GM10248 (cell line): ENCODE measurements at regions not wholly inside any gene's neighbourhood (a gene's known extent, or its start where the extent isn't known, plus 50 kb on each side); places are given as distances from the start of the nearest gene placed in this dataset.

Experiments
- CTCF ChIA-PET: fragments of 300-600 bp; sonication (Branson Sonifier 250); formaldehyde crosslinking; extraction: SDS; loops from one replicate; lab custom pipeline; 2021; ENCODE audit warnings: antibody characterized with exemption; lab: Yijun Ruan, JAX
- POLR2A ChIA-PET: fragments of 350-650 bp; sonication (Branson Sonifier 250); formaldehyde crosslinking; extraction: SDS; loops from one replicate; lab custom pipeline; 2020; ENCODE audit warnings: antibody characterized with exemption; lab: Yijun Ruan, JAX
- DNase-seq: peaks from one replicate; pipeline ENCODE4 v3.0.0; 2012; ENCODE audit errors: extremely low spot score
- TF ChIP-seq, protein P1 (sequence below): IDR thresholded peaks from 2 replicates; pipeline ENCODE4 v1.5.1; 2012; ENCODE audit warnings: mild to moderate bottlenecking, low read depth; ENCODE audit errors: extremely low read depth, missing control alignments, control extremely low read depth

DNA sequence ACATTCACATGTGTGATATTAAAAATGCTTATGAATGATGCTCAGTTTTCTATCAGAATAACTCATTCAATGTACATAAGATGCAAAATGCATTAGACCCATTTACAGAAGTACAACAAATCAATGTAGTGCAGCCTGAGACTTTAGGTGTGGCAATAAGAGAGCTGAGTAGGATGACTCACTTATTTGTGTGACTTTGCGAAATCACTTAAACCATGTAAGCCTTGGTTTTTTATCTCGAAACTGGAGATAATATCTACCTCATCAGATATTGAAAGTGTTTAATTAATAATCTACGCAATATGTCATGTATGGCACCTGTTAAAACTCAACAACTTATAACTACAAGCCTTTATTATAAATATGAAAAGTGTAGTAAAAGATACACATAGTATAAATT lies 105.7 kb upstream of the LUZP2 start:
- TF ChIP-seq, protein P1, sequence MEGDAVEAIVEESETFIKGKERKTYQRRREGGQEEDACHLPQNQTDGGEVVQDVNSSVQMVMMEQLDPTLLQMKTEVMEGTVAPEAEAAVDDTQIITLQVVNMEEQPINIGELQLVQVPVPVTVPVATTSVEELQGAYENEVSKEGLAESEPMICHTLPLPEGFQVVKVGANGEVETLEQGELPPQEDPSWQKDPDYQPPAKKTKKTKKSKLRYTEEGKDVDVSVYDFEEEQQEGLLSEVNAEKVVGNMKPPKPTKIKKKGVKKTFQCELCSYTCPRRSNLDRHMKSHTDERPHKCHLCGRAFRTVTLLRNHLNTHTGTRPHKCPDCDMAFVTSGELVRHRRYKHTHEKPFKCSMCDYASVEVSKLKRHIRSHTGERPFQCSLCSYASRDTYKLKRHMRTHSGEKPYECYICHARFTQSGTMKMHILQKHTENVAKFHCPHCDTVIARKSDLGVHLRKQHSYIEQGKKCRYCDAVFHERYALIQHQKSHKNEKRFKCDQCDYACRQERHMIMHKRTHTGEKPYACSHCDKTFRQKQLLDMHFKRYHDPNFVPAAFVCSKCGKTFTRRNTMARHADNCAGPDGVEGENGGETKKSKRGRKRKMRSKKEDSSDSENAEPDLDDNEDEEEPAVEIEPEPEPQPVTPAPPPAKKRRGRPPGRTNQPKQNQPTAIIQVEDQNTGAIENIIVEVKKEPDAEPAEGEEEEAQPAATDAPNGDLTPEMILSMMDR = no peak
- CTCF ChIA-PET = no interaction called here
- POLR2A ChIA-PET = no interaction called here
- DNase-seq = no peak

DNA sequence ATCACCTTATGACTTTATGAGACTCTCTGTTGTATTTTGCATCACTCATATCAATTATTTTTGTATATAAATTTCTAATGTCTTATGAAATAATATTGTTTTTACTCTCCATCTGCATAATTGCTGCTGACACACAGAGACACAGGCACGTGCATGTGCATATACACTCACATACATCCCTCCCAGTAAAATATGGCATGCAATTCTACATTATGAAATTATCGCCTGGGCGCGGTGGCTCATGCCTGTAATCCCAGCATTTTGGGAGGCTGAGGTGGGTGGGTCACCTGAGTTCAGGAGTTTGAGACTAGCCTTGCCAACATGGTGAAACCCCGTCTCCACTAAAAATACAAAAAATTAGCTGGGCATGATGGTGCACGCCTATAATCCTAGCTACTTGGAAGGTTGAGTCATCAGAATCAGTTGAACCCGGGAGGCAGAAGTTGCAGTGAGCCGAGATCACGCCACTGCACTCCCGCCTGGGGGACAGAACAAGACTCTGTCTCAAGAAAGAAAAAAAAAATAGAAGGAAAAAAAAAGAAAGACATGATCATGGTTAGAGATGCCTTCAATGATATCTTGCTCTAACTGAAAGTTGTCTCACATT lies 96.7 kb upstream of the LUZP2 start:
- TF ChIP-seq, protein P1 = no peak
- ChIA-PET POLR2A (no interaction called here), CTCF (no interaction called here)
- no peak for DNase-seq

DNA sequence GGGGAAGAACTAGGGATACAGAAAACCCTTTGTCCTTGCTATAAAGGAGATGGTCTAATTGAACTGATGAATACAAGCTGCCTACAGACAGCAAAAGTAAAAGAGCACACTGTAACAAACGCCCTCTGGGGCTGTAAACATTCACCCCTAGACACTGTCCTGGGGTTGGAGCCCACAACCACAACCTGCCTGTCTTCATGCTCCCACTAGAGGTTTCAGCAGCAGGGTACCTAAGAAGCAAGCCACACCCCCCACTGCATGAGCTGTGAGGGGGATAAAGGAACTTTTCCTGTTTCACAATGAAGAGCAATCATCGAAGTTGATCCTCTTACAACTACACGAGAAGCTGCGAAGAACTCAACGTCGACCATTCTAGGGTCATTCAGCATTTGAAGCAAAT lies 90.5 kb upstream of the LUZP2 start:
- DNase-seq = no peak
- TF ChIP-seq, protein P1 = no peak
- CTCF ChIA-PET = no interaction called here
- POLR2A ChIA-PET = no interaction called here

DNA sequence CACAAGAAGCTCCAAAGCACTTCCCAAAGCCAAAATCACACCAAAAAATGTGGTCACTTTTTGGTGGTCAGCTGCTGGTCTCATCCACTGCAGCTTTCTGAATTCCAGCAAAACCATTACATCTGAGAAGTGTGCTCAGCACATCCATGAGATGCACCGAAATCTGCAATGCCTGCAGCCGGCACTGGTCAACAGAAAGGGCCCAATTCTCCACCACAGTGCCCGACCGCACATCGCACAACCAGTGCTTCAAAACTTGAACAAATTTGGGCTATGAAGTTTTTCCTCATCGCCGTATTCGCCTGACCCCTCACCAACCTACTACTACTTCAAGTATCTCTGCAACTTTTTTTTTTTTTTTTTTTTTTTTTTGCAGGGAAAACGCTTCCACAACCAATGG lies 89.9 kb upstream of the LUZP2 start:
- TF ChIP-seq, protein P1 = no peak
- no peak for DNase-seq
- CTCF ChIA-PET = no interaction called here
- POLR2A ChIA-PET = no interaction called here

DNA sequence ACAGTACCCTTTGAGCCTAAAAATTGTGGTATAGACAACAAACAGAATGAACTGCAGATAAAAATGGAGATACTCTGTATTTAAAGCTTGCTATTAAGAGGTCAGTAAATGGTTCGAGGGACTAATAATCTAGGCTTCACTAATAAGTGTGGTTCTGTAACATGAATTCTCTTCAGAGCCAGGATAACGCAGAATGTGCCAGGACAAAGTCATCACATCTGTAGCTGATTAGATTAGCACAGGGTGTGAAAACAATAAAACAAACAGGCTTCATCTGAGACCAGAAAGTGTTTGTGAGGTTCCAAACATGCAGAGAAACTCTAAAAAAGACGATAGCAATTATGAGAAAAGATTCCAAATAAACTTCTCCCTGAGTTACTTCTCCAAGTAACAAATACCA lies 89.1 kb upstream of the LUZP2 start:
- TF ChIP-seq, protein P1 = no peak
- ChIA-PET CTCF (no interaction called here), POLR2A (no interaction called here)

DNA sequence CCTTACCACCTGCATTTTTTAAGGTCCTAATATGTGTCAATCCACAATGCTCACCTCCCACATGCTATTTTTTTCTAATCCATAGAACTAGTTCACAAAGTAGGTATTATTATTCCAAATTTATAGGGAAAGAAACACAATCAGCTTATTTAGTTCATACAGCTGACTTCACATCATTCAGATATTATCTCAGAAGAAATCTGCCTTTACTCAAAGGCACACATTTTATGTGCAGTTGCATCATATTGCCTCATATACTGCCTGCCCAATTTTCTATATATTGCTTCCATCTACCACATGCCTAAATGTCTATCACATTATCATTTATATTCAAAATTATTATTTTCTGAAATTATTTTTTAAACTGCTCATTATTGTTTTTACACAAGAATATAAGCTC lies 88.7 kb upstream of the LUZP2 start:
- TF ChIP-seq, protein P1 = no peak
- CTCF ChIA-PET = no interaction called here
- POLR2A ChIA-PET = no interaction called here
- DNase-seq = no peak

More for the DNA sequence above, 89.1 kb upstream of the LUZP2 start:
- DNase-seq = no peak

DNA sequence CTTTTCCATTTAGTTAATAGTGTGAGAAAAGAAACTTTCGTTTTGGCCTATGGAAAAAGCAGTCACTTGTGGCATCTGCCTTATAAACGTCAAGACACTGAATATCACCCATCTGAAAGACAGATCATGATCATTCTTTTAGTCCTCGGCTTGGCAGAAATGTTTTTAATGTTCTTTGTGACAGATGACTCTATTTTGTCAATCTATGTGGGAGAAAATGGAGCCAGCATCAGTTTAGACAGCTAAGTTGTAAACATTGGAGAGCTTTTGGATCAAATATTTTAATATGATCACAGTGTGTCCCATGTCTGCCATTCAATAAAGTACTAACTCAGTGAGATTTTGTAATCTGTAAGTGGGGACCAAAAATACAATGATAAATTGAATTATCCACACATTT lies 85.1 kb upstream of the LUZP2 start:
- TF ChIP-seq, protein P1 = no peak
- POLR2A ChIA-PET = no interaction called here
- no peak for DNase-seq
- CTCF ChIA-PET = no interaction called here
